GM12878 (cell line): ENCODE measurements at regions not wholly inside any gene's neighbourhood (a gene's known extent, or its start where the extent isn't known, plus 50 kb on each side); places are given as distances from the start of the nearest gene placed in this dataset.

Experiments used
- ATAC-seq: fragments of 200-7000 bp; cut with Tn5 transposase; 3 replicates; pipeline ENCODE4 v1.9.1; 2020; ENCODE audit warnings: mild to moderate bottlenecking, moderate library complexity
- BruUV-seq: library from RNA; stranded (reverse); fragments of 400-500 nt; replicated peaks from 2 replicates; lab custom pipeline; 2021; lab: Mats Ljungman, UMichigan
- CTCF ChIA-PET: fragments of 300-600 bp; sonication (Branson Sonifier 250); formaldehyde crosslinking; extraction: SDS; loops from one replicate; lab custom pipeline; 2021; ENCODE audit warnings: inconsistent platforms; lab: Yijun Ruan, JAX
- POLR2A ChIA-PET: fragments of 350-600 bp; formaldehyde crosslinking; extraction: SDS; loops from one replicate; lab custom pipeline; 2021; ENCODE audit warnings: inconsistent platforms; lab: Charles Lee
- RAD21 ChIA-PET: fragments of 300-600 bp; sonication (Branson Sonifier 250); formaldehyde crosslinking; loops from one replicate; lab custom pipeline; 2023; ENCODE audit warnings: antibody characterized with exemption; ENCODE audit not compliant: unreplicated experiment; lab: Charles Lee
- SMC1A ChIA-PET: fragments of 300-600 bp; sonication (Branson Sonifier 250); formaldehyde crosslinking; loops from one replicate; lab custom pipeline; 2023; ENCODE audit not compliant: unreplicated experiment, uncharacterized antibody; lab: Charles Lee
- DNase-seq: peaks from one replicate; pipeline ENCODE4 v3.0.0-alpha.2; 2011; ENCODE audit warnings: low read depth, low spot score
- FAIRE-seq: peaks from 3 replicates; lab custom pipeline; 2011; peaks lifted over from hg19 to GRCh38; lab: Jason Lieb, UNC
- H2AFZ ChIP-seq: 2 replicates; pipeline ENCODE4 v1.6.0; 2011; ENCODE audit warnings: low read depth, low read length, control low read depth; ENCODE audit not compliant: control insufficient read depth
- H3K27ac ChIP-seq: 2 replicates; pipeline ENCODE4 v1.5.1; 2011; ENCODE audit warnings: control low read depth; ENCODE audit not compliant: control insufficient read depth, insufficient read depth
- H3K27me3 ChIP-seq, 2 experiments: replicated peaks in 1 of 2; 2 replicates each; pipeline versions ENCODE4 v1.6.0 to v1.6.1; 2011; ENCODE audit warnings: low read length in 1 of 2; ENCODE audit not compliant: control insufficient read depth in 2 of 2, insufficient read depth in 2 of 2
- H3K36me3 ChIP-seq, 2 experiments: 2 replicates each; pipeline ENCODE4 v1.5.1; 2011; ENCODE audit warnings: low read length in 1 of 2; ENCODE audit not compliant: control insufficient read depth in 2 of 2, insufficient read depth in 2 of 2
- H3K4me1 ChIP-seq: 2 replicates; pipeline ENCODE4 v1.6.1; 2011; ENCODE audit warnings: mild to moderate bottlenecking, low read length, moderate library complexity, mixed read lengths; ENCODE audit not compliant: control insufficient read depth, insufficient read depth
- H3K4me2 ChIP-seq: 2 replicates; pipeline ENCODE4 v1.6.0; 2011; ENCODE audit warnings: control low read depth; ENCODE audit not compliant: control insufficient read depth, insufficient read depth
- H3K4me3 ChIP-seq: fragments of 200-600 bp; sonication (generic); 2 replicates; pipeline ENCODE4 v1.5.1; 2016
- H3K79me2 ChIP-seq: 2 replicates; pipeline ENCODE4 v1.6.0; 2011; ENCODE audit warnings: low read length; ENCODE audit not compliant: control insufficient read depth, insufficient read depth
- H3K9ac ChIP-seq: 2 replicates; pipeline ENCODE4 v1.8.0; 2011; ENCODE audit warnings: low read length, control low read depth, mixed read lengths; ENCODE audit not compliant: control insufficient read depth, insufficient read depth
- H3K9me3 ChIP-seq: replicated peaks from 3 replicates; pipeline ENCODE4 v1.5.1; 2011; ENCODE audit warnings: mild to moderate bottlenecking, low read length; ENCODE audit not compliant: control insufficient read depth, insufficient read depth
- H4K20me1 ChIP-seq: 2 replicates; pipeline ENCODE4 v1.6.0; 2011; ENCODE audit not compliant: control insufficient read depth, insufficient read depth
- BCL3 ChIP-seq: IDR thresholded peaks from 2 replicates; pipeline ENCODE4 v1.6.1; 2011; ENCODE audit warnings: borderline replicate concordance, low read depth, mild to moderate bottlenecking, moderate library complexity, low read length; ENCODE audit not compliant: insufficient read depth, poor library complexity, severe bottlenecking
- HCFC1 ChIP-seq: fragments of 150-350 bp; IDR thresholded peaks from 2 replicates; pipeline ENCODE4 v1.6.1; 2014; ENCODE audit warnings: low read length
- MEF2B ChIP-seq: fragments of 450-650 bp; IDR thresholded peaks from 2 replicates; pipeline ENCODE4 v1.6.1; 2018; ENCODE audit warnings: mild to moderate bottlenecking, moderate library complexity; ENCODE audit not compliant: partially characterized antibody, poor library complexity, severe bottlenecking
- MYC ChIP-seq: IDR thresholded peaks from 2 replicates; pipeline ENCODE4 v1.6.1; 2011; ENCODE audit warnings: mild to moderate bottlenecking, low read length, moderate library complexity, inconsistent platforms; ENCODE audit not compliant: insufficient read depth, insufficient replicate concordance, insufficient read length, severe bottlenecking
- SPI1 ChIP-seq: IDR thresholded peaks from 2 replicates; pipeline ENCODE4 v1.6.1; 2011; ENCODE audit warnings: low read depth, mild to moderate bottlenecking, low read length, moderate library complexity, borderline replicate concordance; ENCODE audit not compliant: insufficient read depth
- USF2 ChIP-seq: IDR thresholded peaks from 2 replicates; pipeline ENCODE4 v1.6.1; 2011; ENCODE audit warnings: low read depth, low read length, improper control_type of control experiment, borderline replicate concordance
- ZBTB11 ChIP-seq: fragments of 450-650 bp; formaldehyde crosslinking; IDR thresholded peaks from 2 replicates; pipeline ENCODE4 v1.5.0; 2022; ENCODE audit warnings: mild to moderate bottlenecking, missing genetic modification characterization
- WGBS: methylation state at CpG from one replicate; pipeline ENCODE4 v1.1.6; 2016; ENCODE audit warnings: low lambda C conversion rate; ENCODE audit not compliant: insufficient replicate concordance, insufficient coverage; ENCODE audit errors: missing lambda C conversion rate; 5-methylcytosine and 5-hydroxymethylcytosine counted together
- in situ Hi-C: fragments of 300-500 bp; cut with MboI; formaldehyde crosslinking; loops from 9 replicates; pipeline ENCODE4 v1.14.3; 2018; ENCODE audit warnings: mixed read lengths
- intact Hi-C: fragments of 100-400 bp; cut with micrococcal nuclease; formaldehyde crosslinking; loops from one replicate; pipeline ENCODE4 v1.14.2; 2022; ENCODE audit not compliant: unreplicated experiment

- TF ChIP-seq ZBTB11 (CRISPR knock-in tag): no peak
These were observed 708.2 kb downstream of the EFNB2 start (continued) for GRCh38 chr13:105827111-105827809.

- ChIA-PET CTCF (no interaction called here), RAD21 (interaction anchor here (0.7 kb wide), 1 partner anchor 920 kb away, joined by 3 read pairs; no protein-coding TSS in a partner anchor), POLR2A (no interaction called here), SMC1A (interaction anchor here (1.5 kb wide), 1 partner anchor 13 kb away, joined by 3 read pairs; no protein-coding TSS in a partner anchor)
- Histone ChIP-seq H3K9ac (no peak overlapping the region), H3K4me3 (no peak overlapping the region), H4K20me1 (no peaks in the 10 kb centered on the region), H3K9me3 (no peaks in the 10 kb centered on the region), H3K36me3 (no peaks in the 10 kb centered on the region), H3K27me3 (no peaks in the 10 kb centered on the region), H3K79me2 (no peaks in the 10 kb centered on the region), H2AFZ (no peak overlapping the region), H3K4me1 (no peaks in the 10 kb centered on the region), H3K4me2 (no peak overlapping the region), H3K27ac (no peak overlapping the region)
- in situ Hi-C loops (no loop called here), intact Hi-C loops (no loop called here)
- BruUV-seq: no TSS peak
- FAIRE-seq (no peak), ATAC-seq (no peak), DNase-seq (no peak)
- WGBS: 0% methylated on average over 1 of the region's 1 CpG
- TF ChIP-seq MYC (no peak), USF2 (no peak), BCL3 (no peak), HCFC1 (no peak), SPI1 (no peak), MEF2B (no peak)
These were observed 710.4 kb downstream of the EFNB2 start for GRCh38 chr13:105825071-105825470.
